Ecto neural progenitor cell (in vitro differentiated cells): ENCODE measurements at regions not wholly inside any gene's neighbourhood (a gene's known extent, or its start where the extent isn't known, plus 50 kb on each side); places are given as distances from the start of the nearest gene placed in this dataset.
"Not testable (repeated sequence)": the region's sequence is repeated elsewhere in the genome, so short reads cannot be mapped to it uniquely, and the experiment has no call there.

Source experiments
- DNase-seq: peaks from one replicate; pipeline ENCODE4 v3.0.0-alpha.2; 2018; ENCODE audit warnings: low spot score

- no peak for DNase-seq
Observed at GRCh38 chr18:37844209-37844970, 278.8 kb upstream of the CELF4 start.

- no peak for DNase-seq
Observed at GRCh38 chr18:37838083-37838482, 272.5 kb upstream of the CELF4 start.

- no peak for DNase-seq
Observed at GRCh38 chr18:37836071-37836970, 270.7 kb upstream of the CELF4 start.

GRCh38 chr18:37832010-37832695, 266.6 kb upstream of the CELF4 start:
- DNase-seq = not testable (repeated sequence)

- DNase-seq = no peak
Observed at GRCh38 chr18:37812961-37813360, 247.4 kb upstream of the CELF4 start.

GRCh38 chr18:37805773-37806404, 240.3 kb upstream of the CELF4 start:
- DNase-seq = no peak

- DNase-seq = no peak
Observed at GRCh38 chr18:37796823-37797349, 231.3 kb upstream of the CELF4 start.

GRCh38 chr18:37787452-37787851, 221.9 kb upstream of the CELF4 start:
- DNase-seq = no peak

- no peak for DNase-seq
Observed at GRCh38 chr18:37783771-37784170, 218.2 kb upstream of the CELF4 start.

GRCh38 chr18:37779220-37779619, 213.6 kb upstream of the CELF4 start:
- no peak for DNase-seq

GRCh38 chr18:37778417-37779165, 213.0 kb upstream of the CELF4 start:
- DNase-seq = peak; percentile 92

- no peak for DNase-seq
Observed at GRCh38 chr18:37769826-37770225, 204.2 kb upstream of the CELF4 start.

- DNase-seq = no peak
Observed at GRCh38 chr18:37764541-37765288, 199.1 kb upstream of the CELF4 start.

GRCh38 chr18:37762076-37762621, 196.6 kb upstream of the CELF4 start:
- DNase-seq = no peak

- DNase-seq = no peak
Observed at GRCh38 chr18:37754141-37754540, 188.5 kb upstream of the CELF4 start.

- DNase-seq = peak; percentile 58
Observed at GRCh38 chr18:37742436-37742835, 176.8 kb upstream of the CELF4 start.

- DNase-seq = no peak
Observed at GRCh38 chr18:37741032-37741623, 175.5 kb upstream of the CELF4 start.

GRCh38 chr18:37734406-37734805, 168.8 kb upstream of the CELF4 start:
- no peak for DNase-seq

GRCh38 chr18:37729716-37730115, 164.1 kb upstream of the CELF4 start:
- DNase-seq = no peak

GRCh38 chr18:37724206-37724605, 158.6 kb upstream of the CELF4 start:
- DNase-seq = no peak
